D721Med (cell line): ENCODE measurements at regions not wholly inside any gene's neighbourhood (a gene's known extent, or its start where the extent isn't known, plus 50 kb on each side); places are given as distances from the start of the nearest gene placed in this dataset.
"Not testable (repeated sequence)": the region's sequence is repeated elsewhere in the genome, so short reads cannot be mapped to it uniquely, and the experiment has no call there.

Source experiments
- DNase-seq: peaks from one replicate; pipeline ENCODE4 v3.0.0; 2011; ENCODE audit warnings: low spot score; ENCODE audit not compliant: insufficient read length
- FAIRE-seq: peaks from 2 replicates; lab custom pipeline; 2011; peaks lifted over from hg19 to GRCh38; lab: Jason Lieb, UNC
- TF ChIP-seq, protein P1 (sequence below): IDR thresholded peaks from 2 replicates; pipeline ENCODE4 v1.5.1; 2012; ENCODE audit warnings: mild to moderate bottlenecking, control low read depth; ENCODE audit not compliant: insufficient read depth; ENCODE audit errors: missing control alignments

DNA sequence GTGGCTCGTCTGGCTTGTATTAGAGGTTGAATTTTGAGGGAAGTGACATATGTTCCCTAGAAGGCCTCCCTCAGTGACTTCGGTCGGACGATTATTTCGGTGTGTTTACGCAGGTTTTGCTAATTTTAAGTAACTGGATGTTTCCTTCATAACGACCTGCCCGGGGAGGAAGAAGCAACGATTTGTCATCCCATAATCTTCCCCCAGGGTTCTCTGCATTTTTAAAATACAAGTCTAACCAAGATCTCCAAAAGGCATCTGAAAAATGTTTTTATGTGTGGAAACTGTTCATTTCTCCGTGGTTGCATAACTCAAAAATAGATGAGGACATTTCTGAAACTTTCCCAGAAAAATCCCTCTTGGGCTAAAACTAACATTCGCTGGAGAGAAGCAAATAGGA is 195.4 kb downstream of the SHOX start:
- TF ChIP-seq, protein P1, sequence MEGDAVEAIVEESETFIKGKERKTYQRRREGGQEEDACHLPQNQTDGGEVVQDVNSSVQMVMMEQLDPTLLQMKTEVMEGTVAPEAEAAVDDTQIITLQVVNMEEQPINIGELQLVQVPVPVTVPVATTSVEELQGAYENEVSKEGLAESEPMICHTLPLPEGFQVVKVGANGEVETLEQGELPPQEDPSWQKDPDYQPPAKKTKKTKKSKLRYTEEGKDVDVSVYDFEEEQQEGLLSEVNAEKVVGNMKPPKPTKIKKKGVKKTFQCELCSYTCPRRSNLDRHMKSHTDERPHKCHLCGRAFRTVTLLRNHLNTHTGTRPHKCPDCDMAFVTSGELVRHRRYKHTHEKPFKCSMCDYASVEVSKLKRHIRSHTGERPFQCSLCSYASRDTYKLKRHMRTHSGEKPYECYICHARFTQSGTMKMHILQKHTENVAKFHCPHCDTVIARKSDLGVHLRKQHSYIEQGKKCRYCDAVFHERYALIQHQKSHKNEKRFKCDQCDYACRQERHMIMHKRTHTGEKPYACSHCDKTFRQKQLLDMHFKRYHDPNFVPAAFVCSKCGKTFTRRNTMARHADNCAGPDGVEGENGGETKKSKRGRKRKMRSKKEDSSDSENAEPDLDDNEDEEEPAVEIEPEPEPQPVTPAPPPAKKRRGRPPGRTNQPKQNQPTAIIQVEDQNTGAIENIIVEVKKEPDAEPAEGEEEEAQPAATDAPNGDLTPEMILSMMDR: no peak
- no peak for FAIRE-seq
- DNase-seq: no peak

DNA sequence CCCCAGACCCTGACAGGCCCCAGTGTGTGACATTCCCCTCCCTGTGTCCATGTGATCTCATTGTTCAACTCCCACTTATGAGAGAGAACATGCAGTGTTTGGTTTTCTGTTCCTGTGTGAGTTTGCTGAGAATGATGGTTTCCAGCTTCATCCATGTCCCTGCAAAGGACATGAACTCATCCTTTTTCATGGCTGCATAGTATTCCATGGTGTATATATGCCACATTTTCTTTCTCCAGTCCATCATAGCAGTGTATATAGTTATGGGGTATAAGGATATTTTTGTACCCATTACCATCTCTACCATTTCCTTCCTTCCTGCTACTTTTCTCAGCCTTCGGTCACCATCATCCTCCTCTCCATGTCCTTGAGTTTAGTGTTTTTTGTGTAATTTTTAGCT is 192.5 kb downstream of the SHOX start:
- not testable (repeated sequence) for DNase-seq, FAIRE-seq

DNA sequence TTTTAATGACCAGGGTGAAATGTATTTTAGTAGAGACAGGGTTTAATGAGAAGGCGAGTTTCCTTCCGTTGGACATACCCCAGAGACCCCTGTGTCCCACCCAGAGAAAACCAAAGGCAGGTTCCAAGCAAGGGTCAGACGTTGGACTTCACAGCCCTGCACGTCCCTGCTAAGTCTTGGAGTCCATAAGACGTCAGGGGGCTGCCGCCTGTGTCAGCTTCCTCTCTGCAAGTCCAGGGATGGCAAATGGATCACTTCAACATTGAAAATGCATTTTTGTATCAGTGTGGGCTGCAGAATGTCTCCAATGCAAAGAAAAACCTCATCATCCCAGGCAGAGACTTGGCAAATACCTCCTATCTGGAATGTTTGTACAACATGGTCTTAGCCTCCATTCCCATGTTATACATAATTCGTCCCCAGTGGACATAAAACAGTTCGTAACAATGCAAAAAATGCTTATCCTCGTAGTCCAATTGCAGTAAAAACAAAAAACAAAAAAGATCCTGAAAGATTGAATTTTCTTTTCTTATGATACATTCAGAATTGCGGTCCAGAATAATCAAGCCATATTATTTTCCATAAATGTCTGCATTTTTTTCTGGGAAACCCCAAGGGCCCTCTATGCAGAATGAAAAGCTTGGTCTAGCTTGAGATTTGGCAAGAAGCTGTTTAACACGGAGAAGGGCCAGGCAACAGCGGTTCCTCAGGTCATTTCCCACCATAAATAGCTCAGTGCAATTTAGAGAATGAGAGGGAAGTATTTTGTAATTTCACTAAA is 190.9 kb downstream of the SHOX start:
- FAIRE-seq (no peak), DNase-seq (no peak)
- TF ChIP-seq, protein P1: no peak

DNA sequence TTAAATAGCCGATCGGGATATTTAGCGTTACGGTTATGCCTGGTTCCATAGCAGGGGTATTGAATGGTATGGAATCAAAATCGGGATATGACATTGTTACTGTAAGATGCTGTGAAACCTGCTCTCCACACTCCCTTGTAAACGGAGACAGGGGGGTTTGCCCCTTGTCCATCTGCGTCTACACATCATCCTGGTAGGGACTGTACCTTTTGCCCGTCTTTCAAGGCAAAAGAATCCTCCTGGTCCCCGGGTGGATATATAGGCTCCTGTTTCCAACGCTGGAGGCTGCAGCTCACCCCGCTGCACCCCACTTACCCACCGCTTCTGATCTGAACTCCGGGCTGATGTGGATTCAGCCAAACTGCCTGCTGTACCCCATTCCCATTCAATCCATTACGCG is 189.1 kb downstream of the SHOX start:
- DNase-seq (no peak), FAIRE-seq (no peak)
- TF ChIP-seq, protein P1: no peak

DNA sequence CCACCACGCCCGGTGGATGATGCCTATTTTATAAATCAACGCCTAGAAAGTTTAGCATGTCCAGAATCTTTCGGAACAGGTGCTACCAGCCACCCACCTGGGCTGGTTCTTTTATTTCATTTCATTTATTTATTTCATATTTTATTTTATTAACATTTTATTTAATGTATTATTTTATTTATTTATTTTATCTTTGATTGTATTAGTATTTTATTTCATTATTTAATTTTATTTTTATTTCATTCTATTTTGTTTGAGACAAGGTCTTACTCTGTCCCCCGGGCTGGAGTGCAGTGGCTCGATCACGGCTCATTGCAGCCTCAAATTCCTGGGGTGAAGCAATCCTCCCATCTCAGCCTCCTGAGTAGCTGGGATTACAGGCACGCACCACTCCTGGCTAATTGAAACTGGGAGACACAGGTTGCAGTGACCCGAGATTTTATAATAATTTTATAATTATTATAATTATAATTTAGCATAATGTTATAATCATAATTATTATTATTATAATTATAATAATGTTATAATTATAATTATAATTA is 187.2 kb downstream of the SHOX start:
- DNase-seq (no peak), FAIRE-seq (no peak)
- TF ChIP-seq, protein P1: no peak

DNA sequence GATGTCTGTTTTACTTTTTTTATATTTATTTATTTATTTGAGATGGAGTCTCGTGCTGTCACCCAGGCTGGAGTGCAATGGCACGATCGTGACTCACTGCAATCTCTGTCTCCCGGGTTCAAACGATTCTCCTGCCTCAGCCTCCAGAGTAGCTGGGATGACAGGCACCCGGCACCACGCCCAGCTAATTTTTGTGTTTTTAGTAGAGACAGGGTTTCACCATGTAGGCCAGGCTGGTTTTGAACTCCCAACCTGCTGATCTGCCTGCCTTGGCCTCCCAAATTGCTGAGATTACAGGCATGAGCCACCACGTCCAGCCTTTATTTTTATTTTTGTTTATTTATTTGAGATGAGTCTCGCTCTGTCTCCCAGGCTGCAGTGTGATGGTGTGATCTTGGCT is 186.6 kb downstream of the SHOX start:
- not testable (repeated sequence) for FAIRE-seq, DNase-seq

DNA sequence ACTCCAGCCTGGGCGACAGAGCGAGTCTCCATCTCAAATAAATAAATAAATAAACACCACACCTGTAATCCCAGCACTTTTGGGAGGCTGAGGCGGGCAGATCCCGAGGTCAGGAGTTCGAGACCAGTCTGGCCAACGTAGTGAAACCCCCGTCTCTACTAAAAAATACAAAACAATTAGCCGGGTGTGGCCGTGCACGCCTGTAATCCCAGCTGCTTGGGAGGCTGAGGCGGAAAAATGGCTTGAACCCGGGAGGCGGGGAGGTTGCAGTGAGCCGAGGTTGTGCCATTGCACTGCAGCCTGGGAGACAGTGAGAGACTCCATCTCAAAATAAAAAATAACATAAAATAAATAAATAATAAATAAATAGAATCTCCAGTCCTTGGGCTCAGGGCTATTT is 185.8 kb downstream of the SHOX start:
- TF ChIP-seq, protein P1: no peak
- DNase-seq (no peak), FAIRE-seq (no peak)

DNA sequence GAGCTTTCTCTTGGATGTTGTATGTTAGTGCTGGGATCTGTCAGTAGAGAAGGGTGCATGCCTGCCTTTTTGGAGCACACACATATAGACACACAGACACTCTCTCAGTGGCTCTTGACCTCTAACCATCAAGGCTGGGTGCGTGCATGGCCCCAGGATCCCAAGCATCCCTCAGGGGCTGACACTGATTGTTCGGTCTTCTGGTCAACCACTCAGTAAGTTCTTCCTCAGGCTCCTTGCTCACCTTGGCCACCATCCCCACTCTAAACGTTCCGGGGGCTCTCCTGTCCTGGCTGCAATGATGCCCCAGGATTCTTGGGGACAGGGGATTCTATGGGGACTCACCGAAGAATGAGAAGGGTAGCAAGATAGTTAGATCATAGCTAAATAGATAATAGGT is 179.6 kb downstream of the SHOX start:
- TF ChIP-seq, protein P1: no peak
- DNase-seq (no peak), FAIRE-seq (no peak)
